Right lobe of liver (tissue), 6 donors: ENCODE measurements at regions not wholly inside any gene's neighbourhood (a gene's known extent, or its start where the extent isn't known, plus 50 kb on each side); places are given as distances from the start of the nearest gene placed in this dataset.

Experiments used
- ATAC-seq, 4 donors: fragments of 200-7000 bp; cut with Tn5 transposase; one replicate each; pipeline ENCODE4 v1.9.1; 2020; ENCODE audit warnings: mild to moderate bottlenecking in 4 of 4, moderate library complexity in 4 of 4
- DNase-seq, 3 donors: peaks; one replicate each; pipeline ENCODE4 v3.0.0-alpha.2; 2020
- H3K27ac ChIP-seq, 3 donors: fragments of 200-600 bp; one replicate each; pipeline ENCODE4 v1.8.0; 2022
- H3K27me3 ChIP-seq, 2 donors: fragments of 200-600 bp; one replicate each; pipeline ENCODE4 v1.8.0; 2022
- H3K36me3 ChIP-seq, 4 donors: fragments of 200-600 bp; sonication (generic) in 1 of 4; one replicate each; pipeline versions ENCODE4 v1.5.1 to v1.8.0; 2017 to 2022; ENCODE audit warnings: control low read depth in 1 of 4
- H3K4me1 ChIP-seq, 4 donors: fragments of 200-600 bp; sonication (generic) in 1 of 4; one replicate each; pipeline versions ENCODE4 v1.5.1 to v1.8.0; 2017 to 2022; ENCODE audit warnings: control low read depth in 1 of 4
- H3K4me3 ChIP-seq, 3 donors: fragments of 200-600 bp; one replicate each; pipeline ENCODE4 v1.8.0; 2022
- H3K9me3 ChIP-seq, 4 donors: fragments of 200-600 bp; sonication (generic) in 1 of 4; one replicate each; pipeline versions ENCODE4 v1.5.1 to v1.8.0; 2017 to 2022; ENCODE audit warnings: control low read depth in 1 of 4
- POLR2A ChIP-seq: fragments of 450-650 bp; IDR thresholded peaks from one replicate; pipeline ENCODE4 v1.6.1; 2017; ENCODE audit warnings: antibody characterized with exemption, mild to moderate bottlenecking
- WGBS: methylation state at CpG from one replicate; pipeline ENCODE4 v1.1.6; 2018; ENCODE audit warnings: low coverage, low lambda C conversion rate; ENCODE audit not compliant: insufficient coverage; ENCODE audit errors: missing lambda C conversion rate; 5-methylcytosine and 5-hydroxymethylcytosine counted together
- intact Hi-C, 2 donors: fragments of 100-400 bp; cut with DNase I; formaldehyde crosslinking; loops; one replicate each; pipeline versions ENCODE4 v1.11.2 to v1.14.1; 2022
- TF ChIP-seq, protein P1 (sequence below), 4 donors: fragments of 200-600 bp in 3 of 4; fragments of 450-650 bp in 1 of 4; IDR thresholded peaks; one replicate each; pipeline versions ENCODE4 v1.5.1 to v1.8.0; 2016 to 2022; ENCODE audit warnings: antibody characterized with exemption in 4 of 4, mild to moderate bottlenecking in 2 of 4
- donor health status: DM: no; HTN: yes; CAD: no.
- donor health status: DM: no; HTN: no; CAD: no.
- donor health status: DM: no; HTN: no; CAD: no.
- donor health status: DM: no; HTN: yes; CAD: no.
- donor health status: DM: no; HTN: yes; CAD: no.

DNA sequence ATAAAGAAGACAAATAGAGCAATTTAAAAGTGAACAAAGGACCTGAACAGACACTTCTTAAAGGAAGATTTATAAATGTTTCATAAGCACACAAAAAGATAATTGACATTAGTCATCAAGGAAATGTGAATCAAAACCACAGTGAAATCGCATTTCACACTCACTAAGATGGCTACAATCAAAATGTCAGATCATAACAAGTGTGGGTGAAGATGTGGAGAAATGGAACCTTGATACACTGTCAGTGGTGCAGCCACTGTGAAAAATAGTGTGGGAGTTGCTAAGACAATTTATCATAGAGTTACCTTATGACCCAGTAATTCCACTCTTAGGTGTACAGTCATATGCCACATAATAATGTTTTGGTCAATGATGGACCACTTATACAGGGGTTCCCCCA, 54.5 kb upstream of the HTR4 start:
- TF ChIP-seq, protein P1, sequence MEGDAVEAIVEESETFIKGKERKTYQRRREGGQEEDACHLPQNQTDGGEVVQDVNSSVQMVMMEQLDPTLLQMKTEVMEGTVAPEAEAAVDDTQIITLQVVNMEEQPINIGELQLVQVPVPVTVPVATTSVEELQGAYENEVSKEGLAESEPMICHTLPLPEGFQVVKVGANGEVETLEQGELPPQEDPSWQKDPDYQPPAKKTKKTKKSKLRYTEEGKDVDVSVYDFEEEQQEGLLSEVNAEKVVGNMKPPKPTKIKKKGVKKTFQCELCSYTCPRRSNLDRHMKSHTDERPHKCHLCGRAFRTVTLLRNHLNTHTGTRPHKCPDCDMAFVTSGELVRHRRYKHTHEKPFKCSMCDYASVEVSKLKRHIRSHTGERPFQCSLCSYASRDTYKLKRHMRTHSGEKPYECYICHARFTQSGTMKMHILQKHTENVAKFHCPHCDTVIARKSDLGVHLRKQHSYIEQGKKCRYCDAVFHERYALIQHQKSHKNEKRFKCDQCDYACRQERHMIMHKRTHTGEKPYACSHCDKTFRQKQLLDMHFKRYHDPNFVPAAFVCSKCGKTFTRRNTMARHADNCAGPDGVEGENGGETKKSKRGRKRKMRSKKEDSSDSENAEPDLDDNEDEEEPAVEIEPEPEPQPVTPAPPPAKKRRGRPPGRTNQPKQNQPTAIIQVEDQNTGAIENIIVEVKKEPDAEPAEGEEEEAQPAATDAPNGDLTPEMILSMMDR (IDR thresholded peaks at IDR 0.05), result no peak
- TF ChIP-seq POLR2A, result no peak
- Histone ChIP-seq H3K27ac (no peak overlapping the region), H3K4me1 (no peaks in the 10 kb centered on the region), H3K9me3 (no peaks in the 10 kb centered on the region), H3K4me3 (no peak overlapping the region), H3K27me3 (no peaks in the 10 kb centered on the region), H3K36me3 (no peaks in the 10 kb centered on the region)
- no peak for DNase-seq
- no peak for ATAC-seq
- intact Hi-C loops, result no loop called here
- WGBS, result 82% methylated on average over 1 of the region's 1 CpG

DNA sequence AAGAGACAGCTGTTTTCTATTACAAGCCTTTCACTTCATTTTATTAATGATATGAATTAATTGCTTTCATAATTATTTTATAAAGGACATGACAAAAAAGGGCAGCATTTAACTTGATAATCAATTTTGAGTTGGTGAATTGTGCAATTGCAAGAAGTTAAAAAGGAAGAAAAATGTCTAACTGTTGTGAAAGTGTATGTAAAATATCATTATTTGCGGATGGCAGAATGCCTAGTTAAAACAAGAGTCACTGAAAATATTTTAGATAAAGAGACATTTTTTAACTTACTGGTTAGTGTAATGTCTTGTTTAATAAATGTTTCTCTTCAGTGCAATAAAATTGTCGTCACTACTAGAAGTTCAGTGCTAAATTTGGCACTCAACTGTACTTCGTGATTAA, 57.6 kb upstream of the HTR4 start:
- Histone ChIP-seq H3K27me3 (no peaks in the 10 kb centered on the region), H3K9me3 (no peaks in the 10 kb centered on the region), H3K4me1 (no peaks in the 10 kb centered on the region), H3K27ac (no peak overlapping the region), H3K4me3 (no peak overlapping the region), H3K36me3 (no peaks in the 10 kb centered on the region)
- WGBS, result 74% methylated on average over 3 of the region's 3 CpGs
- no peak for DNase-seq
- TF ChIP-seq, protein P1 (IDR thresholded peaks at IDR 0.05), result no peak
- no peak for TF ChIP-seq POLR2A
- ATAC-seq, result no peak
- intact Hi-C loops, result no loop called here

DNA sequence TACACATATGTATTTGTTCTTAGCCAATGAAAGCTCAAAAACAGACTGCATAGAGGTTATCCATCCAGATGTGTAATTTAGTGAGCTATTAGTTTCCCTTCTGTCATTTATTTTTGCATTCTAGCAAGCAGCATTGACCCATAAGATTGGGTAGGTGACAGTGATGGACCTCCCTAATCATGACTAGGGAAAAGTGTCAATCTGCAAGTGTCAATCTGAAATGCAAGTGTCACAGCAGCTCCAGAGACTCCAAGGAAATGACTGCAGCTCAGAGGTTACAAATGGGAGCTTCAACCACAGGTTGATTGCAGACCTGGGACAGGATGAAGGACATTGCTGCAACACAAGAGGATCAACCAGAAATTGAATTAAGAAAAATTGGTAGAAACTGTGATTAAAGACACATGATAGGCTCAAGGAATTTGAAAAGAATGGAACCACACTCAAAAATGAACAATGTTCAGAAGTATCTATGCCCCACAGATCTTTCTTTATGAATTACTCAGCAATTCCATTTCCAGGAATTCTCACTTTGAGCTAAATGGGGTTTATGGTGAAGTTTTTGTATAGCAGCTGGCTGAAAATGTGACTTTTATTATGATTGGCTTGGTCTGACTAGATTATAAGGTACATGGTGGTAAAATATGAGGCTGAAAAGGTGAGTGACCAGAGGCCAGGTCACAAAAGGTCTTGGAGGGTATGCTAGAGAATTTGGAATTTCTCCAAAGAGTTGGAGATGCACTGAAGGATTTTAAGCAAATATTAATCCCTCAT, 59.6 kb upstream of the HTR4 start:
- H3K27me3 ChIP-seq, result no peaks in the 10 kb centered on the region
- no peak for ATAC-seq
- no peaks in the 10 kb centered on the region for H3K4me1 ChIP-seq
- no peaks in the 10 kb centered on the region for H3K36me3 ChIP-seq
- no peak overlapping the region for H3K4me3 ChIP-seq
- no peak for TF ChIP-seq POLR2A
- no peak for DNase-seq
- no peaks in the 10 kb centered on the region for H3K9me3 ChIP-seq
- intact Hi-C loops, result no loop called here
- no peak overlapping the region for H3K27ac ChIP-seq

DNA sequence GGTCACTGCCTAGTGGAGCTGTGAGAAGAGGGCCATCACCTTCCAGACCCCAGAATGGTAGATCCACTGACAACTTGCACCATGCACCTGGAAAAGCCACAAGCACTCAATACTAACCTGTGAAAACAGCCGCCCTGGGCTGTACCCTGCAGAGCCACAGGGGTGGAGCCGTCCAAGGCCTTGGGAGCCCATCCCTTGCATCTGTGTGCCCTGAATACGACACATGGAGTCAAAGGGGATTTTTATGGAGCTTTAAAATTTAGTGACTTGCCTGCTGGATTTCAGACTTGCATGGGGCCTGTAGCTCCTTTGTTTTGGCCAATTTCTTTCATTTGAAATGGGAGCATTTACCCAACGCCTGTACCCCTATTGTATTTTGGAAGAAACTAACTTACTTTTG, 62.4 kb upstream of the HTR4 start:
- no peaks in the 10 kb centered on the region for H3K36me3 ChIP-seq
- TF ChIP-seq, protein P1 (IDR thresholded peaks at IDR 0.05), result no peak
- no peak for TF ChIP-seq POLR2A
- no peak overlapping the region for H3K4me3 ChIP-seq
- ATAC-seq, result no peak
- no peak overlapping the region for H3K27ac ChIP-seq
- WGBS, result 68% methylated on average over 2 of the region's 4 CpGs
- DNase-seq, result no peak
- no peaks in the 10 kb centered on the region for H3K4me1 ChIP-seq
- H3K9me3 ChIP-seq, result no peaks in the 10 kb centered on the region
- intact Hi-C loops, result no loop called here
- H3K27me3 ChIP-seq, result no peaks in the 10 kb centered on the region

DNA sequence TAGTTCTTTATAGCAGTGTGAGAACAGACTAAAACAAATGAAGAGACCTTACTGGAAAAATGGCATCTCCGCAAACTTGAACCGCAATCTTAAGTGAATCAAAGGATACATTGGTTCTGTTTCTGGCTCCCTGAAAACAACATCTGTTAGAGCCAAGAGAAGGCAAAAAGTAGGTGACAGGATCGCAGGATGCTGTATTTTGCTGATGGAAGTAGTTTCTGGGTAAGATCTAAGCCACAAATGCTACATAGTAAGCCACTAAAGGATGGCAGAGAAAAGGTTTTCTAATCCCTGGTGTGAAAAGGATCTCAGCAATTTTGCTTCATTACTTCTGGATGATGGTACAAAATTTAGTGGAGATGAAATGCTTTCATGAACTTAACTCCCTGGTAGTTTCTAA, 63.3 kb upstream of the HTR4 start:
- DNase-seq, result no peak
- Histone ChIP-seq H3K36me3 (no peaks in the 10 kb centered on the region), H3K27ac (no peak overlapping the region), H3K4me1 (no peaks in the 10 kb centered on the region), H3K9me3 (no peaks in the 10 kb centered on the region), H3K4me3 (no peak overlapping the region), H3K27me3 (no peaks in the 10 kb centered on the region)
- 88% methylated on average over 3 of the region's 3 CpGs for WGBS
- no peak for ATAC-seq
- intact Hi-C loops, result no loop called here
- TF ChIP-seq, protein P1 (IDR thresholded peaks at IDR 0.05), result no peak
- no peak for TF ChIP-seq POLR2A
